COLO829 (cell line): ENCODE measurements at regions not wholly inside any gene's neighbourhood (a gene's known extent, or its start where the extent isn't known, plus 50 kb on each side); places are given as distances from the start of the nearest gene placed in this dataset.
"Not testable (repeated sequence)": the region's sequence is repeated elsewhere in the genome, so short reads cannot be mapped to it uniquely, and the experiment has no call there.

Source experiments
- DNase-seq: peaks from one replicate; pipeline ENCODE4 v3.0.0; 2012; ENCODE audit warnings: low spot score

DNA sequence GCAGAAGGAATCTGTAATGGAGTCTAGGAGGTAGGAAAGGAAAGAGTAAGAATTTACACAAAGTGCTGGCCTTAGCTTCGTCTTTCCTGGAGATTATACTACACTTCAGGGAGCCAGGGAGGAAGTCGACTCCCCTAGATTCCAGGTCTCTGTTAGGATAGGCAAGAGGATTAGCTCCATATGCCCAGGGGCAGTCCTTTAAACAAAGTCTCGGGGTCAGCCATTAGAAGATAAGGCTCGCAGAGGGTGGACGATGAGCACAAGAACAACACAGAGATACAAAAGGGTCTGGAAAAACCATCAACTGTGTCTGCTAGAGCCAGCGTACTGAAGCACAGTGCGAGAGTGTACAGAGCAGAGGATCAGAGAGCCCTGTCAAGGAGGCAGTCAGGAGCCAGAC lies 344.7 kb upstream of the TNC start:
- no peak for DNase-seq

DNA sequence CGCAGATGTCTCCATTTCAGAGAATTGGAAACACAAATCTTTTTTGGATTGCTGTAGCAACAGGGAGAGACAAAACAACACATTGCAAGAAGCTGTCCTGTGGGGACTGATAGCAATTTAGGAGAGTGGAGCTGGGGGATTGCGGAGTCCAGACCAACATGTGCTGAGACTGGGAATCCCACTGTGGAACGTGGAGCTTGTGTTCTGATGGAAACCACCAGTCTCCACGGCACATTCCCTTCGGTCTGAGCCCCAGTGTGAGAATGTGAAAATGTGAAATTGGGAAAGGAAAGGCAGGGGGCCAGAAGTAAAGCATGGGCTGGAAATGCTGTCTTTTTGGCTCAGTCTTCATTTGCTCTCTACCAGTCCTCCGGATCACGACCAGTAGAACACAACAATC lies 348.8 kb upstream of the TNC start:
- DNase-seq: no peak

DNA sequence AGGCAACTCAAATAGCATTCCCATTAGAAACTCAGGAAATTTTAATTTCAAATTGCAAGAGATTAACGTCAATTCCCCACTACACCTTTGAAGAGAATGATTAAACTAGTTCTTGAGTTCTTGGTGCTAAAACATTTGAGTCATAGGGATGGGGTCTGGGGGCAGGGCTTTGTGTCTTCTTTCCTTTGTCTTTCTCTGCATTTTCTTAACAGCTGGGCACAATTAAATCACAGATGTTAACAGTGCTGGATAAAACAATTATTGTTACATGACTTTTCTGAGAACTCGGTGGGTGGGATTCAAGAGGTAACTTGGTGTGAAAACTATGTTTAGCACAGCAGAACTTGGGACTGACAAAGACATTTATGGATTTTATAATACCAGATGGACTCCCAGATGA lies 351.9 kb upstream of the TNC start:
- no peak for DNase-seq

DNA sequence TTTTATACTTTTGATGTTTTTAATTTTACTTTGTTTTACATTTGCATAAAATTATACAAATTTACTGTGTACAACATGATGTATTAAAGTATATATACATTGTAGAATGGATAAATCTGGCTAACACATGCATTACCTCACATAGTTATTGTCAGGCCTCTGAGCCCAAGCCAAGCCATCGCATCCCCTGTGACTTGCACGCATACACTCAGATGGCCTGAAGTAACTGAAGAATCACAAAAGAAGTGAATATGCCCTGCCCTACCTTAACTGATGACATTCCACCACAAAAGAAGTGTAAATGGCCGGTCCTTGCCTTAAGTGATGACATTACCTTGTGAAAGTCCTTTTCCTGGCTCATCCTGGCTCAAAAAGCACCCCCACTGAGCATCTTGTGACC lies 355.1 kb upstream of the TNC start:
- DNase-seq: not testable (repeated sequence)

DNA sequence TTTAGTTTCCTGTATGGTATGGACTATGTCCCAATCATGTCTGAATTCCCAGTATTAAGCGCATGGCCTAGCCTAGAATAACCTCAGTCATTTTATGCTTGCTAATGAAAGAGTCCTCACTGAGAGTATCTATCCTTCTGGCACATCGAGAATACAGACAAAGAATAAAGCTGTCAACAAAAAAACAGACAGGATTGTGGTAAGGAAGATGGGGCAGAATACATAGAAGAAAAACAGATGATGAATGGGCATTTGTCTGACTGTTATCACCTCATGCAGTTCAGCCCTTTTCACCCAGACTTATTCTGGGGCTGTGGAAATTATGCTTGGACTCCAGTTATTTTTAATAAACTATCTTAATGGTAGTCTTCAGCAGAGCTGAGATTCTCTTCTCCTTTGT lies 363.8 kb upstream of the TNC start:
- no peak for DNase-seq

DNA sequence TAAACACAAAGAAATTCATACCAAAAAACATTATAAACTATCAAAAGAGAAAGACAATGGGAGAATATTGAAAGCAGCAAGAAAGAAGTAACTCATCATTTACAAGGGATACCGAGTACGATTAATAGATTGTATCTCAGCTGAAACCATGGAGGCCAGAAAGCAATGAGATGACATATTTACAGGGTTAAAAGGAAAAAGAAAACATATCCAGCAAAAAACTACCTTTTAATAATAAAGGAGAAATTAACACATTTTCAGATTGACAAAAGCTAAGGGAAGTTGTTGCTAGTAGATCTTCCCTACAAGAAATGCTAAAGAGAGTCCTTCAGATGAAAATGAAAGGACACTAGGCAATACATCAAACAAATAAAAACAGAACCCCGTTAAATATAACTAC lies 364.8 kb upstream of the TNC start:
- no peak for DNase-seq

DNA sequence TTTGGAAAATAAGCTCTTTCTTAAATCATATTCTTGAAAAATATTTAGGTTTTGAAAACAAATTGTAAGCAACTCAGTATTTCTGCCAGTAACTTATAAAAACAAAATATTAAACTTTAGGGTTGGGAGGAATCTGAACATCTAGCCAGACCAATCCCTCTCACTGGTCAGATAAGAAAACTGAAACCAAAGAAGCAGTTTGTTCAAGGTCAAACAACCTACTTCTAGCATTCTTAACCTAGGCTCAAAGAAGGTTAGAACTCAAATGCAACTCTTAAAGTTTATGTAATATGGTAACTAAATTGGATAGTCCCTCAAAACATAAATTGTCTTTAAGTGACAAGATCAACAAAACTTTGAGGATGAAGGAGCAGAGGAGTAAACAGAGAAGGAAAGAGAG lies 374.9 kb upstream of the TNC start:
- no peak for DNase-seq

DNA sequence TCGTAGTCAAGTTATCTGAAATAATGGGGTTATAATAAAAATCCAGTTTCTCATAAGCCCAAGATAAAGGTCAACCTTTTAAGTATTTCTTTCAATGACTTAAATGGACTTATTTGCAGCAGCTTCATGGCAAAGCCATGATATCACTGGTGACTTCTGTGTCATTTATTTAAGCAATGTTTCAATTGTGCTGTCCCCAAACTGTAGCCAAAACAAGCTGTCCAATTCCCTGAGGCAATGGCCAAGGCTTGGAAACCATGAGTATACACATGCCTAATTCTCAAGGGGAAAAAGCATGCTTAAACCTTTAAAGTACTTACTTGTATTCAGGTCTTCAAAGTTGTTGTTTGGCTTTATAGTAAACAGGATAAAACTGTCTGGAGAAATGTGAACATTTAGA lies 376.4 kb upstream of the TNC start:
- no peak for DNase-seq

DNA sequence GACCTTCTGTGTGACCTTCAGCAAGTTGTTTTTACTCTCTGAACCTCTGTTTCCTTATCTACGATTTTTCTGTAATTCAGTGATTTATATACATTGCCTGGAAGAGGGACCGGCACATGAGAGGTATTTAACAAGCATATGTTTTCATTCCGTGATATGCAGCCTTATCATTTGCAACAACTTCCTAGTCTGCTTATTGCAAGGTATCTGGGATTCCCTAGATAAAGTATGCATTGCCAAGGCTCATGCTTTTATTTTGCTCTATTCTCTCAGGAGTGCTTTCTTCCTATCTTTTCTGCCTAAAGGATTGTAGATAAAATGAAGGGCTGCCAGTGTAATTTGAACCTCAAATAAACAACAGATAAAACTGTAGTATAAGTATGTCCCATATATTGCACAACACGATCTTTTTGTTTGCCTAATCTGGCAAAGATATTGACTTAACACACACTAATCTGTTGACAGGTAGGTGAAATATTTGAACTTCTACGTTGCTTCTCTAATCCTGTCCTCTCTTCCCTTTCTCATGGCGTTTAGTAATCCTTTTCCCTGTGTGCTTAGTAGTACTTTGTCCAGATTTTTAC lies 377.2 kb upstream of the TNC start:
- DNase-seq: no peak

DNA sequence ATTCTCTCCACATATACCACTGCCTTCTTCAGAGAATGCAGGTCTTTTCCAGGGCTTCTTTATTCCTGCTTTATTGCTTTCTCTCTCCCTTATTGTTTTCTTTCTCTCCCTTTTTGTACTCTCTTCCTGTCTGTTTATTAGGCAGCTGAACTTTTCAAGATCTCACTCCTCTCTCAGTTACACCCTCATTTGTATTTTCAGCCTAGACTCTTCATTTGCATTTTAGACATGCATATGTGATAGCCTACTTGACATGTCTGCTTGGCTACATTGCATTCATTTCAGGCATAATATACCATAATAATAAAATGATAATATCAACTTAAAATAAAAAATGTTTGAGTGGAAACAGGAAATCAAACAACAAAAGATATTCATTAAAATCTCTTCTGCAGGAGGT lies 377.9 kb upstream of the TNC start:
- DNase-seq: no peak

DNA sequence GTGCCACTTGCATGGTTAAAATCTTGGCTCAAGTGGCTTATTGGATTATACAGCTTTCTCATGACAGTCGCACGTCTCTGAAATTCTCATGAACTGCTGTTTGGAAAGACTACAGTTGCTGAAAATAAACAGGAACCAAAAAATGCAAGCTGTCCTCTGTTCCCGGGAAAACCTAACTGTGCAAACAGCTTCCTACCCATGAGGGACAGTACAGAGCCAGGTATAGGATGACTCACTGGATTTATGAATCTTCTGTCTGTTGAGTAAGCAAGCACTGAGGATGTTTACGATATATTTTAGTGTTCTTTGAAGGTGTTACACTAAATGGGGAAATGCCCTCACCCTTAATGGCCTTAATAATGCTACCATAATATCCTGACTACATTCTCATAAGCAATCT lies 380.3 kb upstream of the TNC start:
- DNase-seq: no peak

DNA sequence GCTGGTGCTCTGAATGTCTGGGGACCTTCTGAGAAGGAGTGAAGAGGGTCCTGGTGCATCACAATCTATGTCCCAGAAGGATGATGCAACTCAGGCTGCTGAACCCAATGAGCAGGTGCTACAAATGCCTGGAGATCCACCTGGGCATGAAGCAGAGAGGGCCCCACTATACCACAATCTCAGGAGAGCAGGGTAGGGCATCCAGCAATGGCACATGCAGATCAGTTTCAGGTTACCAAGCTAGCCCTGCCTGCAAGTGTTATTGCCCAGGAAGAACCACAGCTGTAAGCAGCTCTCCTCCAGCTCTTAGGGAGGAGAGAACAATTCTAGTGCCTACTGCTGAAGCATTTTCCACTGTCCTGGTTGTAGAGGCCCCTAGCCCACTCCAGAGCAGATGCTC lies 389.2 kb upstream of the TNC start:
- no peak for DNase-seq

DNA sequence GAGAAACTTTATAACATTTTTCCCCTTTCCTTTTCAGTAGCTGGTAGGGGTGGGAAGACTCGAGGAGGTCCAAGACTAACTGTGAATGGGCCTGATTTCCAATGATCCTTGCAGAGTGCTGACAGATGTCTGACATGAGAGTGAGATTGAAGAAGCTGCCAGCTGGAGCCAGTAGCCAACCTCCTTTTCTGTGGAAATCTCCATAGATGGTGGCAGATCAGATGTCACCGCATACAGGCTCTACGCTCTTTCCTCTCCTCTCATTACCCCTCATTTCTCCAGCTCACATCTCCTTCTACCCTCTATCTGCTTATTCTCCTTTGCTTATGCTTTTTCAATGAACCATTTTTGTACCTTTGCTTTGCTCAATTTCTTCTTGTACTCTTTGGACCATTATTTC lies 395.2 kb upstream of the TNC start:
- no peak for DNase-seq

DNA sequence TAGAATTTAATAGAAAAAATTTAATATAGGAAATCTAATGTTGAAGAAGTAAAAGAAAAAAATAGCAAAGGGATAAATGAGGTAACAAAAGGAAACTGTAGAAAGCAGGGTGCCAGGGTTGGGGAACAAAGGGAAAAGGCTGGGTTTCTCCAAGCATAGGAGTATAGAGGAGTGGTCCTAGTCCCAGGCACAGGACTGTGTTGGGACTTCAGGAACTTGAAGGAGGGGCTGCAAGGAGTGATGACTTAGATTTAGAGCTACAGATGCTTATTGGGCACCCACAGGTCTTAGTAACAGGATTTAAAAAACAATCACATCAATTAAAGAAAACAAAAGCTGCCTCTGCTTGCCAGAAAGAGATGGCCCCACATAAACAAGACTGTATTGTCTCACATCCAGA lies 396.5 kb upstream of the TNC start:
- no peak for DNase-seq

DNA sequence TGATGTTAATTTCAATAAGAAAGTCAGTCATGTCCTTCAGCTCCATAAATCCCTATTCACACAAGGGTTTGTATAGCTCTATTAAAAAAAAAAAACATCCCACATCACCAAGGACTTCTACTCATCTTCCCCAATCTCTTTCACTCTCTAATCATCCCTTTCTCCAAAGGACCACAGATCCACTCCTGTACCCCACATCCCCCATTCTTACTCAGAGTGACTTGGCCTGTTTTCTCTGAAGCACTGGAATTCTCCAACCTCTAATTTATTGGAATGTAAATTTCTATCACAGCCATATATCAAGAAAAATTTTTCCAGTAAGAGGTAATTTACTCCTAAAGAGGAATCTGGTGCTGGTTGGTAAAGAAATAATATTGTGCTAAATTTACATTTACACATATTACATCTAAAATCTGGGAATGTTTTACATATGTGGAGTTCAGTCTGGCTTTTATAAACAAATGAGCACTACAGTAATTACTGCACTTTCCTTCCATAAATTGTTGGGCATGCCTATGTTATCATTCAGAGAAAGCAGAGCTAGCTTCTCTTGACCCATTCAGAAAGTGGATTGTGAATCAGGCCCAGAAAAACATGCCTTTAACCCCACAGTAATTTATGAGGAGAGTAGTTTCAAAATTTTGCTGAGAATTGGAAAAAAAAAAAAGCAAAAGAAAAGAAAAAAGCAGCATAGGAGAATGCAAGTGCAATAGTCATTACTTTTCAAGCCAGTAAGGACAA lies 399.5 kb upstream of the TNC start:
- no peak for DNase-seq

DNA sequence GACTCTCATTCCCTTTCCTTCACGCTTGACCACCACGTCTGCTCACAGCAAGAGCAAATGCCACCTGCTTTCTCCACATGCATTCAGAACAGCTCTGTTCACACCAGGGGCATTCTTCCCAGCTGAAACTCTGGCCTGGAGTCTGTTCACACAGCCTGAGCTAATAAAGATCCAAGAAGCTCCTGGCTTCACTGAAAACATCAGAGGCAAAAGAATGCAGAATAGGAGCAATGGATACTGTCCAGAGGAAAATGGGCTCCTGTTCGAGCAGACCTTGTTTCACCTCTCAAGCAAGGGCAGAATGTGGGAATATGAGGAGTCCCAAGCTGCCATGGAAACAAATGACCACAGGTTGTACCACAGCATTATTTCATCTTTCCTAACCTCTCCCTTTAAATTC lies 402.7 kb upstream of the TNC start:
- no peak for DNase-seq

DNA sequence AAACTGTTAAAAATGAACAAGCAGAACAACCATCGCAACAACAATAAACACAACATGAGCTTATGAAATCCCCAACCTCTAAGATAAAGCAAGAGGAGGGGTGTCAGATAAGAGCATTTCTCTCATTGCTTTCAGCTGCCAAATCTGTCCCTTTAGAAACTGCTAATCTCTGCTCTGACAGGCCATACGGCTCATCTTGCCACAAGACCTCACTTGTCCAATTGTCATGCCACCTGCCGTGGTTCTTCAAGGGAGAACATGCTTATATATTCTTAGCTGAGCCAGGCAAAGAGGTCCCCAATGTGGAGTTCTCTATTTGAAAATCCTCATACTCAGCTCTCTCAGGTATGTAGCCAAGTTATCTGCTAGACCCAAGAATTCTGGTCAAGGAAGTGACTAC lies 405.0 kb upstream of the TNC start:
- DNase-seq: no peak

DNA sequence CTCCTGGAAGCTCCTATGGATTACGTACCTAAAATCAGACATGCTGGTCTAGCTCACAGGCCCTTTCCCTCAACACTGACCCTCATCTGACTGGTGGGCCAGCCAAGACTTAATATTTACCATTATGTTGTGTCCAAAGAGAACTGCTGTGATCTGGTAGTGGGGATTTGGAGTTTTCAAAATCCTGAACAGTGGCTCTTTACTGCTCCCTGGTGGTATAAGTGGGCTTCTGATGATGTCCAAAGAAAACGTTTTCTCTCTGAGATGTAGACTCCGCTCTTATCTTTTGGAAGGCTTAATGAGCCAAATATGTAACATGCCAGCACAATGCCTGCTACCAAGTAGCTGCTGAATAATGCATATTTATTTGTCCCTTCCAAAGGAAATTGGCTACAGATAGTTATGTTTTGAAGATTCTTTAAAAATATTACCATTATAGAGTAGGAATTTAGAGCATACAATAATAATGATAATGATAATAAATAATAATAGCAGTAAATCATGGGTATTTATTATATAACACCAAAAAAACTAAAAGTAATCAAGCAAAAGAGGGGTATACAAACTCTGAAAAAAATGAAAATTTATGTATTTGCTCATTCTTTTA lies 406.6 kb upstream of the TNC start:
- peak; percentile 85 for DNase-seq

DNA sequence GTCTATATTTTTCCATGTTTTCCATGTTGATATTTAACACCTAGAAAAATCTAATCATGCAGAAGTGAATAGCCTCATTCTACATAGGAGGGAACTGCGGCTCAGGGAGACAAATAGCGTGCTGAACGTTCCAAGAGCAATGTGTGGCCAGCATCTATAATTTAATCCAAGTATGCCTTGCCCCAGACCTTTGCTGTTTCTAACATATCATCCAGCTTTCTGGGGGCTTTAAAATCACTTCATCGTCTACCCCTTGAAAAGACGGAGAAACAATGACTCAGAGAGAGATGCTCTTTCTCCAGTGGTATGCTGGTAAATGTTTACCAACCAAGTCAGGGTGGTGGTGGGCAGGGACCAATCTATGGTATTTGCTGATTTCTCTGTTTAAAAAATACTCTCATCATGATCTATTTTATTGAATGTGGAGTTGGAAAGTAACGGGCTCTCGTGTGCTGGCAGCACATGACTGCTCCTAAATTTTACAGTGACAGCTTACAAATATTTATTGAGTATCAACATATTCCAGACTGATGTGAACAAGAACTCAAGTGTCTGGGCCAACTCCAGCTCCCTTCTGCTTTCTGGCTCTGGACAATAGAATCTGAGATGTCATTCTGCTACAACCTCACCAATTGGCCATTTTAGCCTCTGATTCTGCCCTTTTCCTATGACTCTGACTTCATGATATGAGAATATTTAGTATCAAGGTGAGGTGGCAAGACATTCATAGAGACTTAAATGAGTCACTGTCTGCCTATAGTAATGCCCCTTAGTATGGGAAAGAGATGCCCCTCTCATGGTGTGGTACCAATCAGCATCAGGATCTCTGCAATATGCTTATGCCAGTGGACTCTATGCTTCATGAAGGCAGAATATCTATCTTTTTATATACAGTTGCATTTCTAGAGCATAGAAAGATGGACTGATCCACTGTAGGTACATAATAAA lies 407.4 kb upstream of the TNC start:
- DNase-seq: no peak

DNA sequence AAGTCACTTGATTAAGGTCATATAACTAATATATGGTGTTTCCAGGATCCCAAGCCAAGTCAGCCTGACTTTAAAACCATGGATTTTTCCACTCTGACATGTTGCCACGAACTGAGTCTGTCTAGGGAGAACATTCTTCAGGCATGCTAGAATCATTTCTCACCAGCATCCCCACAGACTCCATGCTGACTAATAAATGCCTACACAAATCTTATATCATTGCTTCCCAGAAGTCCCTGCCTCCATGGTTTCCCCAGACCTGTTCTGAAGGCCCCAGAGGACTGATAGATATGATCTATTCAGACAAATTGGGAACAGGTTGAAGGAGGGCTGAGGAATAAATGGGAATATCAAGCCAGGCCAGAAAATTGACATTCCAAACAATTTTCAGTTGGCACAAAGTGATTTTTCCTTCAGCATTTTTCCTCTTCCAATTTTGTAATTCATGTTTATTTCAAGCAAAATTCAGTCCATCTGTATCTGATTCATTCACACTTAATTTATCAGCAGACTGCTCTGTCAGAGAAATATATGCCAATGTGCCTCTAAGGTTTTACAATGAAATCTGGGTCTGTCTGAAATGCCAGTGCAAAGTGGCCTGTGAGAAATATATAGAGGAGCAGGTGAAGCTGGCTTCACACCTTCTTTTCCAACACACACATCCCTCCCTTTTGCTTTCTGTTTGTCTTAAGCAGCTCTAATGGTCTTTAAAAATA lies 413.6 kb upstream of the TNC start:
- no peak for DNase-seq

DNA sequence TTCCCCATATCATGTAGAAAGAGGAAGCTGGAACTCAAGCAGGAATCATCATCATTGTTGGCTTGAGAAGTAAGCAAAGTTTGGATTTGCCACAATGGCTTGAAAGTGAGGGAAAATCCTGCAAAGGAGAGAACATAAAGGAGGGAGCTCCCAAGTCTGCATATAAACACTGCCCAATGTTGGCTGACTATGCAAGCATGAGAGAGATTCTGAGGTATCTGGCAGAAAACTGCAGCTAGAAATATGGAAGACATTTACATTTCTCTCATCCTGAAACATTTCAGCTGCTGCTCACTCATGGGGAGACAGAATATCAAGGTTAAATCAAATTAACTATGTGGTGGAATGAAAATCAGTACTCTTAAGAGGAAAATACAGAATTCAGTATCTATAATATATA lies 415.6 kb upstream of the TNC start:
- no peak for DNase-seq

DNA sequence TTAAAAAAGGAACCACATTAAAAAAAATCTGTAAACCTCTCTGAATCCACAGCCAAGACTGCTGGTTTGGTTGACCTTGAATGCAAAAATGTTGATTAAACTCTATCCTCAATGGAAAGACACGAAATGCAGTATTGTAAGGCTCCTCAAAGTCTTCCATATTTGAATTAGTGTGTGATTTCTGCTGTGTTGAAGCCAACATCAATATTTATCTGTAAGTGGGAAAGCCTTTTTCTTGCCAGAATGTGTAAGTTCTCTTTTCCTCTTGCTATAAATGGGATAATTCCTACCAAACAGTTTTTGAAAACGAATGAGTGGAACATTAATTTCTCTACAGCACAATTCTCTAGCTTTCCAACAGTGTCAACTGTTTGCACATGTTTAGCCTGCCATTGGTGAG lies 422.1 kb upstream of the TNC start:
- DNase-seq: no peak
